Upper lobe of left lung (tissue), 6 donors: ENCODE measurements at regions not wholly inside any gene's neighbourhood (a gene's known extent, or its start where the extent isn't known, plus 50 kb on each side); places are given as distances from the start of the nearest gene placed in this dataset.

Experiments
- ATAC-seq, 2 donors: fragments of 200-7000 bp; cut with Tn5 transposase; one replicate each; pipeline ENCODE4 v1.9.1; 2022; ENCODE audit warnings: mild to moderate bottlenecking in 2 of 2, moderate library complexity in 2 of 2; ENCODE audit not compliant: low FRiP score in 2 of 2
- DNase-seq, 2 donors: peaks; one replicate each; pipeline ENCODE4 v3.0.0-alpha.2; 2019 to 2020
- H3K27ac ChIP-seq, 4 donors: fragments of 200-600 bp; sonication (generic); one replicate each; pipeline ENCODE4 v1.5.1; 2016 to 2019
- H3K27me3 ChIP-seq, 4 donors: fragments of 200-600 bp; sonication (generic); one replicate each; pipeline ENCODE4 v1.5.1; 2017 to 2019
- H3K36me3 ChIP-seq, 4 donors: fragments of 200-600 bp; sonication (generic); one replicate each; pipeline ENCODE4 v1.5.1; 2016 to 2019
- H3K4me1 ChIP-seq, 4 donors: fragments of 200-600 bp; sonication (generic); one replicate each; pipeline ENCODE4 v1.5.1; 2018 to 2019
- H3K4me3 ChIP-seq, 4 donors: fragments of 200-600 bp; sonication (generic); one replicate each; pipeline ENCODE4 v1.5.1; 2017 to 2019; ENCODE audit warnings: mild to moderate bottlenecking in 2 of 4, moderate library complexity in 1 of 4
- H3K9me3 ChIP-seq, 4 donors: fragments of 200-600 bp; sonication (generic); one replicate each; pipeline ENCODE4 v1.5.1; 2018 to 2019
- CTCF ChIP-seq, 6 experiments: fragments of 450-650 bp in 4 of 6; fragments of 200-600 bp in 2 of 6; sonication (generic) in 2 of 6; IDR thresholded peaks; one replicate each; pipeline ENCODE4 v1.5.1; 2016 to 2019; ENCODE audit warnings: antibody characterized with exemption in 6 of 6
- EP300 ChIP-seq, 4 donors: sonication (generic); formaldehyde crosslinking; IDR thresholded peaks; one replicate each; pipeline ENCODE4 v1.5.1; 2017; ENCODE audit warnings: antibody characterized with exemption in 4 of 4, control low read depth in 2 of 4
- POLR2A ChIP-seq, 4 donors: fragments of 450-650 bp; IDR thresholded peaks; one replicate each; pipeline ENCODE4 v1.5.1; 2016 to 2017; ENCODE audit warnings: antibody characterized with exemption in 4 of 4, mild to moderate bottlenecking in 2 of 4
- POLR2AphosphoS5 ChIP-seq, 2 donors: sonication (generic); formaldehyde crosslinking; IDR thresholded peaks; one replicate each; pipeline ENCODE4 v1.5.1; 2017; ENCODE audit warnings: antibody characterized with exemption in 2 of 2
- WGBS, 2 donors: methylation state at CpG; one replicate each; pipeline ENCODE4 v1.1.5; 2017 to 2018; 5-methylcytosine and 5-hydroxymethylcytosine counted together
- small RNA-seq, 4 donors: library from RNA; depleted of rRNA; stranded (forward); fragments of <200 nt; gene quantifications; one replicate each; pipeline ENCODE3, GENCODE V24; 2016
- donor health status: DM: no; HTN: no; CAD: no; lungs with moderate emphysema.
- donor health status: DM: no; HTN: yes; CAD: no; lungs with severe emphysema.

DNA sequence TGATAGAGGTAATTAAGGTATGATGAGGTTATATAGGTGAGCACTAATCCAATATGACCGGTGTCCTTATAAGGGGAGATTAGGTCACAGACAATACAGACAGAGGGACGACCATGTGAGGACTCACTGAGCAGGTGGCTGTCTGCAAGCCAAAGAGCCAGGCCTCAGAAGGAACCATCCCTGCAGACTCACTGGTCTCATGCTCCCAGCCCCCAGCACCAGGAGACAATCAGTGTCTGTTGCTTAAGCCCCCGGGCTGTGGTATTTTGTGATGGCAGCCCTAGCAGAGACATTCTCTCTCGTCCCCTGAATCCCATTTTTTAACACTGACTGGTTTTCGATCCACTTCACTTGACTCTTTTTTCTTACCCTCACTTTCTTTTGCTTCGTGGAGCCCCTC is 51.9 kb upstream of the PABPC3 start:
- peaks cover 0 to 13% (median 4%) of the 10 kb centered on the region in 4 donors for H3K27me3 ChIP-seq
- DNase-seq = no peak
- H3K9me3 ChIP-seq = no peaks in the 10 kb centered on the region
- no peaks in the 10 kb centered on the region for H3K36me3 ChIP-seq
- 80 to 83% methylated on average over 6 of the region's 6 CpGs for WGBS, 2 donors
- no peak overlapping the region for H3K4me3 ChIP-seq
- ATAC-seq = no peak
- TF ChIP-seq POLR2A (IDR thresholded peaks at IDR 0.05) (no peak), POLR2AphosphoS5 (IDR thresholded peaks at IDR 0.05) (no peak), CTCF (IDR thresholded peaks at IDR 0.05) (no peak), EP300 (IDR thresholded peaks at IDR 0.05) (no peak)
- H3K4me1 ChIP-seq = peaks cover 5 to 11% (median 7%) of the 10 kb centered on the region in 4 donors
- H3K27ac ChIP-seq = no peak overlapping the region

Small RNA genes lying in the stretch of these regions (small RNA-seq; reads per million reads assigned to genes)
- gene AL590099.1 (0 reads per million in 4 donors), gene LSP1P1 (0 reads per million in 4 donors)
